Skeletal muscle tissue (tissue), 3 donors: ENCODE measurements at regions not wholly inside any gene's neighbourhood (a gene's known extent, or its start where the extent isn't known, plus 50 kb on each side); places are given as distances from the start of the nearest gene placed in this dataset.

ENCODE experiments used
- H3K27ac ChIP-seq: one replicate; pipeline ENCODE4 v1.7.0; 2013; ENCODE audit warnings: mild to moderate bottlenecking, low read depth, low read length, inconsistent platforms
- H3K27me3 ChIP-seq, 3 donors: one replicate each; pipeline ENCODE4 v1.7.0; 2013; ENCODE audit warnings: low read length in 3 of 3; ENCODE audit not compliant: control insufficient read depth in 3 of 3, insufficient read depth in 3 of 3
- H3K36me3 ChIP-seq, 3 donors: one replicate each; pipeline ENCODE4 v1.7.0; 2013; ENCODE audit warnings: low read length in 3 of 3; ENCODE audit not compliant: control insufficient read depth in 3 of 3, insufficient read depth in 3 of 3
- H3K4me1 ChIP-seq, 3 donors: one replicate each; pipeline ENCODE4 v1.7.0; 2013; ENCODE audit warnings: low read length in 3 of 3, mild to moderate bottlenecking in 3 of 3; ENCODE audit not compliant: control insufficient read depth in 3 of 3, insufficient read depth in 3 of 3
- H3K4me3 ChIP-seq, 3 donors: one replicate each; pipeline ENCODE4 v1.7.0; 2013; ENCODE audit warnings: low read length in 3 of 3
- H3K9ac ChIP-seq, 3 donors: one replicate each; pipeline ENCODE4 v1.7.0; 2013; ENCODE audit warnings: low read length in 3 of 3, mild to moderate bottlenecking in 3 of 3, moderate library complexity in 2 of 3, low read depth in 1 of 3
- H3K9me3 ChIP-seq, 3 donors: one replicate each; pipeline ENCODE4 v1.7.0; 2013; ENCODE audit warnings: low read length in 3 of 3; ENCODE audit not compliant: control insufficient read depth in 3 of 3
- donor health status: Osteomylitis.

- no peaks in the 10 kb centered on the region for H3K36me3 ChIP-seq
- no peaks in the 10 kb centered on the region for H3K4me1 ChIP-seq
- no peak overlapping the region for H3K9ac ChIP-seq
- H3K27ac ChIP-seq = no peak overlapping the region
- H3K27me3 ChIP-seq = no peaks in the 10 kb centered on the region
- H3K9me3 ChIP-seq = no peaks in the 10 kb centered on the region
- H3K4me3 ChIP-seq = no peak overlapping the region
Observed at GRCh38 chr16:55942821-55943220, 67.6 kb upstream of the CES5A start.

DNA sequence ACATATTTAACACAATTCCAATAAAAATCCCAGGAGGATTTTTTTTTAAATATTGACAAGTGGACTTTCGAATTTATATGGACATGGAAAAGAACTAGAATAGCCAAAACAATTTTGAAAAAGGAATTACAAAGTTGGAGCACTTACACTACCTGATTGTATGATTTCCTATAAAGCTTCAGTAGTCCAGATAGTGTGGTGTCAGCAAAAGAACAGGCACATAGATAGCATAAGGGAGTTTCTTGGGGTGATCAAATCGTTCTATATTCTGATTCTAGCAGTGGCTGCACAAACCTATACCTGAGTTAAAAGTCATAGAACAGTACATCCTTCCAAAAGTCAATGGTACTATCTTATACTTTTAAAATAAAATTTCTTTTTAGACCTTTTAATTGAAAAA lies 66.4 kb upstream of the CES5A start:
- Histone ChIP-seq H3K9me3 (no peaks in the 10 kb centered on the region), H3K27ac (no peak overlapping the region), H3K36me3 (no peaks in the 10 kb centered on the region), H3K4me1 (no peaks in the 10 kb centered on the region), H3K4me3 (no peak overlapping the region), H3K27me3 (peaks cover 0 to 10% (median 0%) of the 10 kb centered on the region in 3 donors), H3K9ac (no peak overlapping the region)

DNA sequence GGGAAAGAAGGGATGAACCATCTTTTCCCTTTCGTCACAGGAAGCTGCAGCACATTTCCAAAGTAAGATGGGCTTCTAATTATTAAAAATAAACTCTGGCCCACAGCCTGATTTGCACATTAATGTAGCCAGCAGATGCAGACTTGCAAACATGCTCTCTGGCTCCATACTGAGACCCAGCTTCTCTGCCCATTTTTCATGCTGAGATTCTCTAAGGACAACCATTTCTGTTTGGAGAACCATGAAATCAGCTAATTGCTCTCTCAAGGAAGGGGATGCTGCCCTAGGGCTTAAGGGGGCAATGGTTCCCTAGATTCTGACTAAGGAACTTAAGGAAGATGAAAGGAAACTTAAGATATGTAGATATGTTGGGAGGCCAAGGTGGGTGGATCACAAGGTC lies 63.0 kb upstream of the CES5A start:
- H3K9ac ChIP-seq = no peak overlapping the region
- H3K9me3 ChIP-seq = no peaks in the 10 kb centered on the region
- H3K36me3 ChIP-seq = no peaks in the 10 kb centered on the region
- no peak overlapping the region for H3K4me3 ChIP-seq
- no peak overlapping the region for H3K27ac ChIP-seq
- H3K4me1 ChIP-seq = no peaks in the 10 kb centered on the region
- H3K27me3 ChIP-seq = peaks cover 0 to 10% (median 3%) of the 10 kb centered on the region in 3 donors

GRCh38 chr16:55933038-55933437 lies 57.9 kb upstream of the CES5A start:
- peaks cover 0 to 10% (median 3%) of the 10 kb centered on the region in 3 donors for H3K27me3 ChIP-seq

GRCh38 chr16:55930036-55930435 lies 54.9 kb upstream of the CES5A start:
- H3K36me3 ChIP-seq = no peaks in the 10 kb centered on the region
- H3K9ac ChIP-seq = no peak overlapping the region
- no peak overlapping the region for H3K4me3 ChIP-seq
- H3K9me3 ChIP-seq = no peaks in the 10 kb centered on the region
- no peaks in the 10 kb centered on the region for H3K4me1 ChIP-seq
- H3K27ac ChIP-seq = no peak overlapping the region
- no peaks in the 10 kb centered on the region for H3K27me3 ChIP-seq

More at GRCh38 chr16:55933038-55933437, 57.9 kb upstream of the CES5A start:
- Histone ChIP-seq H3K4me3 (no peak overlapping the region), H3K27ac (no peak overlapping the region), H3K4me1 (no peaks in the 10 kb centered on the region), H3K9ac (no peak overlapping the region), H3K9me3 (no peaks in the 10 kb centered on the region), H3K36me3 (no peaks in the 10 kb centered on the region)

- Histone ChIP-seq H3K4me1 (no peaks in the 10 kb centered on the region), H3K4me3 (no peak overlapping the region), H3K9me3 (no peaks in the 10 kb centered on the region), H3K27me3 (no peaks in the 10 kb centered on the region), H3K9ac (no peak overlapping the region), H3K36me3 (no peaks in the 10 kb centered on the region), H3K27ac (no peak overlapping the region)
Observed at GRCh38 chr16:55929181-55929580, 54.0 kb upstream of the CES5A start.

GRCh38 chr16:55925242-55925641 lies 50.1 kb upstream of the CES5A start:
- no peaks in the 10 kb centered on the region for H3K27me3 ChIP-seq
- H3K9ac ChIP-seq = no peak overlapping the region
- H3K4me3 ChIP-seq = no peak overlapping the region
- H3K9me3 ChIP-seq = no peaks in the 10 kb centered on the region
- H3K4me1 ChIP-seq = no peaks in the 10 kb centered on the region
- H3K27ac ChIP-seq = no peak overlapping the region
- no peaks in the 10 kb centered on the region for H3K36me3 ChIP-seq
